HepG2 (cell line): ENCODE measurements at regions not wholly inside any gene's neighbourhood (a gene's known extent, or its start where the extent isn't known, plus 50 kb on each side); places are given as distances from the start of the nearest gene placed in this dataset.

Source experiments
- CBFB ChIP-seq: sonication (generic); formaldehyde crosslinking; IDR thresholded peaks from 2 replicates; pipeline ENCODE4 v1.4.0; 2020; ENCODE audit warnings: missing genetic modification reagents
- CBX5 ChIP-seq: sonication (generic); formaldehyde crosslinking; IDR thresholded peaks from 2 replicates; pipeline ENCODE4 v1.4.0; 2020; ENCODE audit warnings: missing genetic modification reagents, borderline replicate concordance
- CCDC6 ChIP-seq: sonication (generic); formaldehyde crosslinking; IDR thresholded peaks from 2 replicates; pipeline ENCODE4 v1.8.1; 2022; ENCODE audit warnings: mild to moderate bottlenecking, missing genetic modification reagents, moderate library complexity
- IRF2 ChIP-seq: IDR thresholded peaks from 2 replicates; pipeline ENCODE4 v1.6.1; 2018; ENCODE audit warnings: missing genetic modification reagents, missing compliant biosample characterization
- KDM5B ChIP-seq: sonication (generic); formaldehyde crosslinking; IDR thresholded peaks from 2 replicates; pipeline ENCODE4 v1.4.0; 2020; ENCODE audit warnings: missing genetic modification reagents, mild to moderate bottlenecking, borderline replicate concordance
- MEF2D ChIP-seq: sonication (generic); formaldehyde crosslinking; IDR thresholded peaks from 2 replicates; pipeline ENCODE4 v1.5.1; 2020; ENCODE audit warnings: mild to moderate bottlenecking, missing genetic modification reagents
- NBN ChIP-seq: fragments of 450-650 bp; conservative IDR thresholded peaks from 2 replicates; pipeline ENCODE4 v1.6.1; 2017
- NR2F2 ChIP-seq: IDR thresholded peaks from 2 replicates; pipeline ENCODE4 v1.6.1; 2012; ENCODE audit warnings: low read depth, inconsistent platforms, borderline replicate concordance
- NR2F6 ChIP-seq, 2 experiments: IDR thresholded peaks; 2 replicates each; pipeline ENCODE4 v1.6.1; 2016; ENCODE audit warnings: antibody characterized with exemption in 1 of 2, mild to moderate bottlenecking in 1 of 2
- PAF1 ChIP-seq: IDR thresholded peaks from 2 replicates; pipeline ENCODE4 v1.6.1; 2016; ENCODE audit warnings: missing genetic modification reagents, missing compliant biosample characterization
- PREB ChIP-seq: sonication (generic); formaldehyde crosslinking; IDR thresholded peaks from 2 replicates; pipeline ENCODE4 v1.4.0; 2020; ENCODE audit warnings: missing genetic modification reagents
- RARA ChIP-seq: IDR thresholded peaks from 2 replicates; pipeline ENCODE4 v1.6.1; 2016; ENCODE audit warnings: missing genetic modification reagents, missing compliant biosample characterization
- RBAK ChIP-seq: sonication (generic); formaldehyde crosslinking; IDR thresholded peaks from 2 replicates; pipeline ENCODE4 v1.5.1; 2020; ENCODE audit warnings: mild to moderate bottlenecking, missing genetic modification reagents
- SMAD3 ChIP-seq: sonication (generic); formaldehyde crosslinking; IDR thresholded peaks from 2 replicates; pipeline ENCODE4 v1.4.0; 2020; ENCODE audit warnings: missing genetic modification reagents
- SMC3 ChIP-seq: IDR thresholded peaks from 2 replicates; pipeline ENCODE4 v1.6.1; 2011; ENCODE audit warnings: low read length, improper control_type of control experiment
- TRAFD1 ChIP-seq: sonication (generic); formaldehyde crosslinking; IDR thresholded peaks from 2 replicates; pipeline ENCODE4 v1.5.1; 2020; ENCODE audit warnings: missing genetic modification reagents, mild to moderate bottlenecking, borderline replicate concordance
- ZBTB14 ChIP-seq: sonication (generic); formaldehyde crosslinking; IDR thresholded peaks from 2 replicates; pipeline ENCODE4 v1.4.0; 2020; ENCODE audit warnings: missing genetic modification reagents
- ZBTB2 ChIP-seq: sonication (generic); formaldehyde crosslinking; IDR thresholded peaks from 2 replicates; pipeline ENCODE4 v1.8.0; 2022; ENCODE audit warnings: low read depth, missing genetic modification reagents
- ZFP62 ChIP-seq: sonication (generic); formaldehyde crosslinking; IDR thresholded peaks from 2 replicates; pipeline ENCODE4 v1.4.0; 2020; ENCODE audit warnings: missing genetic modification reagents
- ZNF124 ChIP-seq: sonication (generic); formaldehyde crosslinking; IDR thresholded peaks from 2 replicates; pipeline ENCODE4 v1.4.0; 2020; ENCODE audit warnings: missing genetic modification reagents
- ZNF331 ChIP-seq: sonication (generic); formaldehyde crosslinking; IDR thresholded peaks from 2 replicates; pipeline ENCODE4 v1.4.0; 2020; ENCODE audit warnings: missing genetic modification reagents
- ZNF337 ChIP-seq: sonication (generic); formaldehyde crosslinking; IDR thresholded peaks from 2 replicates; pipeline ENCODE4 v1.5.1; 2020; ENCODE audit warnings: missing genetic modification reagents, low read depth, mild to moderate bottlenecking, borderline replicate concordance
- ZNF350 ChIP-seq: sonication (generic); formaldehyde crosslinking; IDR thresholded peaks from 2 replicates; pipeline ENCODE4 v1.4.0; 2020; ENCODE audit warnings: mild to moderate bottlenecking, low read depth, missing genetic modification reagents, borderline replicate concordance
- ZNF468 ChIP-seq: sonication (generic); formaldehyde crosslinking; IDR thresholded peaks from 2 replicates; pipeline ENCODE4 v1.8.0; 2022; ENCODE audit warnings: mild to moderate bottlenecking, moderate library complexity, missing genetic modification reagents
- ZNF556 ChIP-seq: sonication (generic); formaldehyde crosslinking; IDR thresholded peaks from 2 replicates; pipeline ENCODE4 v1.4.0; 2020; ENCODE audit warnings: mild to moderate bottlenecking, missing genetic modification reagents, borderline replicate concordance
- ZNF577 ChIP-seq: sonication (generic); formaldehyde crosslinking; IDR thresholded peaks from 2 replicates; pipeline ENCODE4 v1.4.0; 2020; ENCODE audit warnings: mild to moderate bottlenecking, low read depth, missing genetic modification reagents, borderline replicate concordance
- ZNF781 ChIP-seq: sonication (generic); formaldehyde crosslinking; IDR thresholded peaks from 2 replicates; pipeline ENCODE4 v1.5.1; 2020; ENCODE audit warnings: borderline replicate concordance, mild to moderate bottlenecking, missing genetic modification reagents; ENCODE audit errors: not compliant biosample characterization

- TF ChIP-seq TRAFD1, result peak; percentile 84; the same call in 1 of the 2 replicates
- no peak for TF ChIP-seq CCDC6
- no peak for TF ChIP-seq NBN
- peak; percentile 49; the same call in 1 of the 2 replicates for TF ChIP-seq ZNF124 (CRISPR knock-in tag)
- TF ChIP-seq ZFP62 (CRISPR knock-in tag), result no peak
- TF ChIP-seq SMC3, result peak; percentile 97
- TF ChIP-seq NR2F6 (IDR thresholded peaks at IDR 0.05), result no peak
- TF ChIP-seq NR2F6 (CRISPR knock-in tag; IDR thresholded peaks at IDR 0.05), result peak; percentile 19; the same call in 1 of the 2 replicates
- no peak for TF ChIP-seq PREB (CRISPR knock-in tag)
- TF ChIP-seq RBAK, result no peak
- peak; percentile 46; the same call in 1 of the 2 replicates for TF ChIP-seq ZNF331 (CRISPR knock-in tag)
- no peak for TF ChIP-seq PAF1 (CRISPR knock-in tag)
- TF ChIP-seq CBFB (CRISPR knock-in tag), result 0 out of 2 replicates have a peak, but pooled peaks have one; percentile 19
- no peak for TF ChIP-seq ZBTB2
- no peak for TF ChIP-seq ZNF468 (CRISPR knock-in tag)
- TF ChIP-seq ZNF781 (CRISPR knock-in tag), result no peak
- no peak; the same call in 1 of the 2 replicates for TF ChIP-seq KDM5B (CRISPR knock-in tag)
- no peak for TF ChIP-seq ZNF556 (CRISPR knock-in tag)
- peak; percentile 71 for TF ChIP-seq SMAD3 (CRISPR knock-in tag)
- peak; percentile 63; the same call in 1 of the 2 replicates for TF ChIP-seq ZNF350
- 0 out of 2 replicates have a peak, but pooled peaks have one; percentile 74 for TF ChIP-seq MEF2D (CRISPR knock-in tag)
- TF ChIP-seq ZBTB14, result no peak
- TF ChIP-seq IRF2 (CRISPR knock-in tag), result peak; percentile 49; the same call in 1 of the 2 replicates
- TF ChIP-seq CBX5, result peak; percentile 73; the same call in 1 of the 2 replicates
- TF ChIP-seq ZNF577 (CRISPR knock-in tag), result no peak
- no peak for TF ChIP-seq NR2F2
- no peak for TF ChIP-seq RARA (CRISPR knock-in tag)
- no peak for TF ChIP-seq ZNF337 (CRISPR knock-in tag)
Measured at GRCh38 chr14:32254952-32255679, 52.0 kb upstream of the RNU6-8 start (continued).
